Natural killer cell treated with Interleukin-12 subunit alpha and Interleukin-12 subunit beta and Interleukin-15 and Interleukin-18, amount 100 ng/mL, for 72 hours (primary cell): ENCODE measurements at regions not wholly inside any gene's neighbourhood (a gene's known extent, or its start where the extent isn't known, plus 50 kb on each side); places are given as distances from the start of the nearest gene placed in this dataset.
"Not testable (repeated sequence)": the region's sequence is repeated elsewhere in the genome, so short reads cannot be mapped to it uniquely, and the experiment has no call there.

Experiments
- ATAC-seq, 2 donors: fragments of 150-1000 bp; cut with Tn5 transposase in 1 of 2; sonication (Bioruptor Pico), chemical (Tn5 transposase) in 1 of 2; 2 replicates each; pipeline ENCODE4 v1.10.0; 2021
- DNase-seq: peaks from one replicate; pipeline ENCODE4 v3.0.0; 2022; ENCODE audit warnings: low spot score
- H3K27ac Mint-ChIP-seq, 2 donors: 1 replicate in 1 of 2; 2 replicates in 1 of 2; pipeline ENCODE4 v1.8.0; 2022; ENCODE audit warnings: mixed read lengths in 2 of 2, mild to moderate bottlenecking in 1 of 2, moderate library complexity in 1 of 2
- H3K27me3 Mint-ChIP-seq, 2 donors: 1 replicate in 1 of 2; 2 replicates in 1 of 2; pipeline ENCODE4 v1.8.0; 2022; ENCODE audit warnings: mixed read lengths in 2 of 2
- H3K36me3 Mint-ChIP-seq: one replicate; pipeline ENCODE4 v1.8.0; 2022; ENCODE audit warnings: mixed read lengths
- H3K4me1 Mint-ChIP-seq, 2 donors: 1 replicate in 1 of 2; 2 replicates in 1 of 2; pipeline ENCODE4 v1.8.0; 2022; ENCODE audit warnings: low read depth in 2 of 2, mixed read lengths in 2 of 2, mild to moderate bottlenecking in 1 of 2
- H3K4me3 Mint-ChIP-seq: one replicate; pipeline ENCODE4 v1.8.0; 2022; ENCODE audit warnings: mixed read lengths
- H3K9me3 Mint-ChIP-seq: 2 replicates; pipeline ENCODE4 v1.8.0; 2022; ENCODE audit warnings: mixed read lengths

GRCh38 chr1:222977294-222977693 lies 162.5 kb downstream of the DISP1 start:
- H3K4me1 Mint-ChIP-seq: peaks cover 11 to 15% of the 10 kb centered on the region in 2 donors
- ATAC-seq, DNase-seq: not testable (repeated sequence)

GRCh38 chr1:222979561-222979960 lies 163.5 kb downstream of the TLR5 start:
- H3K27ac Mint-ChIP-seq: no peak overlapping the region
- no peak for DNase-seq
- ATAC-seq: no peak
- no peaks in the 10 kb centered on the region for H3K9me3 Mint-ChIP-seq
- H3K4me1 Mint-ChIP-seq: peaks cover 6% of the 10 kb centered on the region in 2 donors
- no peaks in the 10 kb centered on the region for H3K27me3 Mint-ChIP-seq
- H3K4me3 Mint-ChIP-seq: no peak overlapping the region
- H3K36me3 Mint-ChIP-seq: no peaks in the 10 kb centered on the region

More at GRCh38 chr1:222977294-222977693, 162.5 kb downstream of the DISP1 start:
- H3K36me3 Mint-ChIP-seq, H3K9me3 Mint-ChIP-seq, H3K27ac Mint-ChIP-seq, H3K27me3 Mint-ChIP-seq, H3K4me3 Mint-ChIP-seq: not testable (repeated sequence)

- DNase-seq (no peak), ATAC-seq (no peak)
- H3K27me3 Mint-ChIP-seq: no peaks in the 10 kb centered on the region
- no peaks in the 10 kb centered on the region for H3K9me3 Mint-ChIP-seq
- peaks cover 13 to 18% of the 10 kb centered on the region in 2 donors for H3K4me1 Mint-ChIP-seq
- H3K36me3 Mint-ChIP-seq: no peaks in the 10 kb centered on the region
- no peak overlapping the region for H3K27ac Mint-ChIP-seq
- H3K4me3 Mint-ChIP-seq: no peak overlapping the region
Measured at GRCh38 chr1:222987674-222988076, 155.4 kb downstream of the TLR5 start.

GRCh38 chr1:222989443-222989842 lies 153.6 kb downstream of the TLR5 start:
- no peaks in the 10 kb centered on the region for H3K9me3 Mint-ChIP-seq
- no peak overlapping the region for H3K4me3 Mint-ChIP-seq
- peaks cover 13 to 18% of the 10 kb centered on the region in 2 donors for H3K4me1 Mint-ChIP-seq
- ATAC-seq (no peak), DNase-seq (no peak)
- H3K27ac Mint-ChIP-seq: no peak overlapping the region
- H3K27me3 Mint-ChIP-seq: no peaks in the 10 kb centered on the region
- H3K36me3 Mint-ChIP-seq: no peaks in the 10 kb centered on the region

GRCh38 chr1:222991177-222991576 lies 151.9 kb downstream of the TLR5 start:
- no peak for DNase-seq
- Mint-ChIP-seq H3K27ac (no peak overlapping the region), H3K36me3 (no peaks in the 10 kb centered on the region), H3K4me1 (peaks cover 8 to 18% of the 10 kb centered on the region in 2 donors), H3K27me3 (no peaks in the 10 kb centered on the region), H3K9me3 (no peaks in the 10 kb centered on the region), H3K4me3 (no peak overlapping the region)
- ATAC-seq: no peak

GRCh38 chr1:222991908-222992307 lies 151.1 kb downstream of the TLR5 start:
- Mint-ChIP-seq H3K9me3 (no peaks in the 10 kb centered on the region), H3K36me3 (no peaks in the 10 kb centered on the region), H3K4me3 (no peak overlapping the region), H3K27ac (no peak overlapping the region), H3K4me1 (peaks cover 8 to 18% of the 10 kb centered on the region in 2 donors), H3K27me3 (no peaks in the 10 kb centered on the region)
- ATAC-seq: no peak
- no peak for DNase-seq

- no peaks in the 10 kb centered on the region for H3K36me3 Mint-ChIP-seq
- H3K27ac Mint-ChIP-seq: no peak overlapping the region
- H3K27me3 Mint-ChIP-seq: no peaks in the 10 kb centered on the region
- DNase-seq (no peak), ATAC-seq (no peak)
- no peak overlapping the region for H3K4me3 Mint-ChIP-seq
- no peaks in the 10 kb centered on the region for H3K9me3 Mint-ChIP-seq
- no peaks in the 10 kb centered on the region for H3K4me1 Mint-ChIP-seq
Measured at GRCh38 chr1:222994511-222995235, 148.4 kb downstream of the TLR5 start.

- no peak overlapping the region for H3K27ac Mint-ChIP-seq
- H3K9me3 Mint-ChIP-seq: no peaks in the 10 kb centered on the region
- DNase-seq: no peak
- no peak overlapping the region for H3K4me3 Mint-ChIP-seq
- H3K36me3 Mint-ChIP-seq: no peaks in the 10 kb centered on the region
- no peaks in the 10 kb centered on the region for H3K27me3 Mint-ChIP-seq
- H3K4me1 Mint-ChIP-seq: no peaks in the 10 kb centered on the region
- ATAC-seq: no peak
Measured at GRCh38 chr1:222995236-222995580, 147.8 kb downstream of the TLR5 start.

GRCh38 chr1:222995620-222996309 lies 147.3 kb downstream of the TLR5 start:
- no peak for DNase-seq
- Mint-ChIP-seq H3K36me3 (no peaks in the 10 kb centered on the region), H3K4me3 (no peak overlapping the region), H3K4me1 (no peaks in the 10 kb centered on the region), H3K27ac (no peak overlapping the region), H3K27me3 (no peaks in the 10 kb centered on the region), H3K9me3 (no peaks in the 10 kb centered on the region)
- no peak for ATAC-seq

- no peak for ATAC-seq
- no peak overlapping the region for H3K27ac Mint-ChIP-seq
- H3K9me3 Mint-ChIP-seq: no peaks in the 10 kb centered on the region
- no peaks in the 10 kb centered on the region for H3K36me3 Mint-ChIP-seq
- H3K27me3 Mint-ChIP-seq: no peaks in the 10 kb centered on the region
- no peak overlapping the region for H3K4me3 Mint-ChIP-seq
- H3K4me1 Mint-ChIP-seq: no peaks in the 10 kb centered on the region
- no peak for DNase-seq
Measured at GRCh38 chr1:222996310-222996975, 146.6 kb downstream of the TLR5 start.

- Mint-ChIP-seq H3K36me3 (peaks cover 5% of the 10 kb centered on the region), H3K9me3 (no peaks in the 10 kb centered on the region), H3K4me3 (no peak overlapping the region), H3K4me1 (no peaks in the 10 kb centered on the region), H3K27me3 (no peaks in the 10 kb centered on the region), H3K27ac (no peak overlapping the region)
- no peak for DNase-seq
- ATAC-seq: no peak
Measured at GRCh38 chr1:223000632-223001031, 142.4 kb downstream of the TLR5 start.

GRCh38 chr1:223001653-223002634 lies 141.1 kb downstream of the TLR5 start:
- Mint-ChIP-seq H3K9me3 (no peaks in the 10 kb centered on the region), H3K27me3 (no peaks in the 10 kb centered on the region), H3K4me1 (no peaks in the 10 kb centered on the region), H3K27ac (no peak overlapping the region), H3K36me3 (peaks cover 5% of the 10 kb centered on the region), H3K4me3 (no peak overlapping the region)
- ATAC-seq: no peak
- no peak for DNase-seq

GRCh38 chr1:223003549-223003948 lies 139.5 kb downstream of the TLR5 start:
- Mint-ChIP-seq H3K4me1 (no peaks in the 10 kb centered on the region), H3K9me3 (no peaks in the 10 kb centered on the region), H3K27ac (no peak overlapping the region), H3K27me3 (no peaks in the 10 kb centered on the region), H3K36me3 (peaks cover 5% of the 10 kb centered on the region), H3K4me3 (no peak overlapping the region)
- no peak for DNase-seq
- no peak for ATAC-seq
